DND-41 (cell line): ENCODE measurements at regions not wholly inside any gene's neighbourhood (a gene's known extent, or its start where the extent isn't known, plus 50 kb on each side); places are given as distances from the start of the nearest gene placed in this dataset.
A peak's percentile ranks its signal among the peaks of the same experiment; 100 is the strongest.

Experiments used
- ATAC-seq: fragments of 200-7000 bp; cut with Tn5 transposase; 3 replicates; pipeline ENCODE4 v1.9.1; 2021; ENCODE audit warnings: low read depth; ENCODE audit not compliant: insufficient read depth
- DNase-seq: peaks from one replicate; pipeline ENCODE4 v3.0.0-alpha.2; 2020
- H2AFZ ChIP-seq: 2 replicates; pipeline ENCODE4 v1.6.0; 2012; ENCODE audit warnings: low read depth, low read length
- H3K27ac ChIP-seq: 2 replicates; pipeline ENCODE4 v1.5.1; 2012; ENCODE audit warnings: low read length, inconsistent platforms
- H3K27me3 ChIP-seq: fragments of 200-600 bp; sonication (generic); 2 replicates; pipeline ENCODE4 v1.6.0; 2012; ENCODE audit warnings: low read length, mild to moderate bottlenecking, inconsistent platforms; ENCODE audit not compliant: insufficient read depth, poor library complexity
- H3K36me3 ChIP-seq: 2 replicates; pipeline ENCODE4 v1.5.1; 2012; ENCODE audit warnings: low read length, inconsistent platforms; ENCODE audit not compliant: insufficient read depth
- H3K4me1 ChIP-seq: 2 replicates; pipeline ENCODE4 v1.5.1; 2012; ENCODE audit warnings: mild to moderate bottlenecking, low read length; ENCODE audit not compliant: insufficient read depth
- H3K4me2 ChIP-seq: 2 replicates; pipeline ENCODE4 v1.6.0; 2012; ENCODE audit warnings: mild to moderate bottlenecking, moderate library complexity, low read length, inconsistent platforms; ENCODE audit not compliant: insufficient read depth
- H3K4me3 ChIP-seq, 2 experiments: fragments of 200-600 bp in 1 of 2; shearing (Covaris generic) in 1 of 2; 2 replicates each; pipeline ENCODE4 v1.5.1; 2012 to 2016; ENCODE audit warnings: inconsistent platforms in 2 of 2, low read length in 2 of 2, mild to moderate bottlenecking in 2 of 2, low read depth in 1 of 2, moderate library complexity in 1 of 2
- H3K79me2 ChIP-seq: 2 replicates; pipeline ENCODE4 v1.6.0; 2012; ENCODE audit warnings: low read length, inconsistent platforms; ENCODE audit not compliant: insufficient read depth
- H3K9ac ChIP-seq: 2 replicates; pipeline ENCODE4 v1.6.0; 2012; ENCODE audit warnings: low read depth, mild to moderate bottlenecking, inconsistent platforms, low read length, moderate library complexity
- H3K9me3 ChIP-seq: 2 replicates; pipeline ENCODE4 v1.5.1; 2012; ENCODE audit warnings: low read length, moderate library complexity, mild to moderate bottlenecking, inconsistent platforms; ENCODE audit not compliant: insufficient read depth, severe bottlenecking
- H4K20me1 ChIP-seq: 2 replicates; pipeline ENCODE4 v1.6.0; 2012; ENCODE audit warnings: low read length; ENCODE audit not compliant: insufficient read depth
- EZH2 ChIP-seq: IDR thresholded peaks from 3 replicates; pipeline ENCODE4 v1.6.1; 2012; ENCODE audit warnings: borderline replicate concordance, low read depth, mild to moderate bottlenecking, moderate library complexity, low read length, inconsistent platforms; ENCODE audit not compliant: severe bottlenecking
- TF ChIP-seq, protein P1 (sequence below): IDR thresholded peaks from 2 replicates; pipeline ENCODE4 v1.5.1; 2012; ENCODE audit warnings: borderline replicate concordance, low read length, moderate library complexity, mild to moderate bottlenecking; ENCODE audit not compliant: poor library complexity, severe bottlenecking; ENCODE audit errors: extremely low read depth

DNA sequence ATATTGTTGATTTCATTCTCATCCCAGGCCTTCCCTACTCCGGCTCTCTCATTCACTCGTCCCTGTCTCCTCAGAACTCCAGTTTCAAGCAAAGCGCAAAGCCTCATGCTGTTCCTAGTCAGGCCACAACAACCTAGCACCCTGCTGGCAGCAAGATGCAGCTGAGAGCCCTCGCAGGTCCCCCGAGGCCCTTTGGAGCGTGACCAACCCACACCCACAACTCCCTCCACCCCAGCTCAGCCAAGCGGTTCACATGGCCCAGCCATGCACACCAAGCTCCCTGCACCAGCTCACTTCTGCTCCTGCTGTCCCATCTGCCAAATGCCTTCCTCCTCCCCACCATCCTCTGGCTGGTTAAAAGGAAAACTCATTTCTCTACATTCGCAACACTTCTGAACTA, 195.8 kb downstream of the IRX5 start:
- Histone ChIP-seq H2AFZ (no peak overlapping the region), H3K9me3 (no peaks in the 10 kb centered on the region), H3K36me3 (no peaks in the 10 kb centered on the region), H3K4me2 (no peak overlapping the region), H3K4me1 (no peaks in the 10 kb centered on the region), H3K27ac (no peak overlapping the region), H3K9ac (no peak overlapping the region), H3K4me3 (no peak overlapping the region), H3K79me2 (no peaks in the 10 kb centered on the region), H4K20me1 (no peaks in the 10 kb centered on the region), H3K27me3 (no peaks in the 10 kb centered on the region)
- DNase-seq = peak; percentile 20
- no peak for TF ChIP-seq EZH2
- TF ChIP-seq, protein P1, sequence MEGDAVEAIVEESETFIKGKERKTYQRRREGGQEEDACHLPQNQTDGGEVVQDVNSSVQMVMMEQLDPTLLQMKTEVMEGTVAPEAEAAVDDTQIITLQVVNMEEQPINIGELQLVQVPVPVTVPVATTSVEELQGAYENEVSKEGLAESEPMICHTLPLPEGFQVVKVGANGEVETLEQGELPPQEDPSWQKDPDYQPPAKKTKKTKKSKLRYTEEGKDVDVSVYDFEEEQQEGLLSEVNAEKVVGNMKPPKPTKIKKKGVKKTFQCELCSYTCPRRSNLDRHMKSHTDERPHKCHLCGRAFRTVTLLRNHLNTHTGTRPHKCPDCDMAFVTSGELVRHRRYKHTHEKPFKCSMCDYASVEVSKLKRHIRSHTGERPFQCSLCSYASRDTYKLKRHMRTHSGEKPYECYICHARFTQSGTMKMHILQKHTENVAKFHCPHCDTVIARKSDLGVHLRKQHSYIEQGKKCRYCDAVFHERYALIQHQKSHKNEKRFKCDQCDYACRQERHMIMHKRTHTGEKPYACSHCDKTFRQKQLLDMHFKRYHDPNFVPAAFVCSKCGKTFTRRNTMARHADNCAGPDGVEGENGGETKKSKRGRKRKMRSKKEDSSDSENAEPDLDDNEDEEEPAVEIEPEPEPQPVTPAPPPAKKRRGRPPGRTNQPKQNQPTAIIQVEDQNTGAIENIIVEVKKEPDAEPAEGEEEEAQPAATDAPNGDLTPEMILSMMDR = no peak
- ATAC-seq = 0 out of 3 replicates have a peak, but pooled peaks have one; percentile 29

DNA sequence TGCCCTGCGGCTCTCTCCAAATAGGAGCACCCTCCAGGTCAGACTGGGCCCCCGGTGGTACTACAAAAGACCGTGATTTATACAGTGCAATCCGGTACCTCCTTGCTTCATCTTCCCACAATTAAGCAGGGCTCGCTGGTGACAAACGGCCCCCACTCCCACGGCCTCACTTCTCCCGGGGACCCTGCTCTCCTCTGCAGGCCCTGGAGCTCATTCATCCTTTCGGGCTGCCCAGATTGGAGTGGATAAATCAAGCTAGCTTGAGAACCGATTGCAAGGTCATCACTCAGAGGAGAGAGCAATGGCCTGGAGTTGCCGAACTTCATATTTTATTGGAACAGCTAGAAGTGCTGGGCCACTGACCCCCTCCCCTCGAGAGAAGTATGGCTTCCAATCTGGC, 193.5 kb upstream of the IRX6 start:
- DNase-seq (no peak), ATAC-seq (no peak)
- H3K27me3 ChIP-seq = no peaks in the 10 kb centered on the region
- no peak overlapping the region for H3K4me2 ChIP-seq
- no peaks in the 10 kb centered on the region for H4K20me1 ChIP-seq
- H3K36me3 ChIP-seq = no peaks in the 10 kb centered on the region
- no peaks in the 10 kb centered on the region for H3K79me2 ChIP-seq
- H3K4me1 ChIP-seq = no peaks in the 10 kb centered on the region
- no peak overlapping the region for H3K27ac ChIP-seq
- H2AFZ ChIP-seq = no peak overlapping the region
- no peak for TF ChIP-seq EZH2
- TF ChIP-seq, protein P1 = no peak
- no peaks in the 10 kb centered on the region for H3K9me3 ChIP-seq
- no peak overlapping the region for H3K9ac ChIP-seq
- no peak overlapping the region for H3K4me3 ChIP-seq

DNA sequence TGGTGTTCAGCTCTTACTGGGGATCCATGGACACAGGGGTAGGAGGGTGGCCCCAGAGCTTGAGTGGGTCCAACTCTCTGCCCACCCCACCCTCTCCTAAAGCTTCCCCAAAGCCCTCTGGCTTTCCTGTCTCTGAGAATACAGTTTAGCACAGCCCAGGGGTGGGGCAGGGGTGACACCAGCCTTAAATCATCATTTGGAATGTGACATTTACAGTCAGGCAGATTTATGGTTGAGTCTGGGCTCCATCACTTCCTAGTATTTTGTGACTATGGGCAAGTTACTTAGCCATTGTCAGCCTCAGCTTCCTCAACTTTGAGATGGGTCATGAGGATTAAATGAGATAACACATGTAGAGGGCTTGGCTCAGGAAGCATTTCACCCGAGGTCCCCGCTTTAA, 193.1 kb upstream of the IRX6 start:
- no peak overlapping the region for H2AFZ ChIP-seq
- no peaks in the 10 kb centered on the region for H4K20me1 ChIP-seq
- TF ChIP-seq, protein P1 = no peak
- TF ChIP-seq EZH2 = no peak
- H3K27ac ChIP-seq = no peak overlapping the region
- no peak overlapping the region for H3K9ac ChIP-seq
- no peak overlapping the region for H3K4me3 ChIP-seq
- DNase-seq = no peak
- no peaks in the 10 kb centered on the region for H3K4me1 ChIP-seq
- no peaks in the 10 kb centered on the region for H3K79me2 ChIP-seq
- H3K4me2 ChIP-seq = no peak overlapping the region
- H3K36me3 ChIP-seq = no peaks in the 10 kb centered on the region
- no peak for ATAC-seq
- H3K9me3 ChIP-seq = no peaks in the 10 kb centered on the region
- H3K27me3 ChIP-seq = no peaks in the 10 kb centered on the region

DNA sequence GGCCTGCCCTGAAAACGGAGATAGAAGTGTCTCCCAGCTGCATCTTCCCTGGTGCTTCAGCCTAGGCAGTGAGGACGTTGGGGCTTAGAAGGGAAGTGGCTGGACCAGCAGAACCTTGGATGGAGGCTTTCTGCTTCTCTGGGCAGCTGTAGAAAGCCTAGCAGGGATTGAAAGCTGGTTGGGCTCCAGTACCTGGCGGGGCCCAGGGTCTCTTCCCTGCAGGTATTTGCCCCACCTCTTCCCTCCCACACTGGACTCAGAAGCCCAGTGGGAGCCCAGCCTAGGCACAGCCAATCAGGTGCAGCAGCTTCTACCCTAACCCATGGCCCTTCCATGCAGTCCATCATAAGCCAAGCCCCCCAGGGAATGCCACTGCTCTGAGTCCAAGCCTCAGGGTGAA, 190.3 kb upstream of the IRX6 start:
- no peak overlapping the region for H3K27ac ChIP-seq
- no peak overlapping the region for H3K4me3 ChIP-seq
- TF ChIP-seq, protein P1 = no peak
- no peak for TF ChIP-seq EZH2
- no peak overlapping the region for H3K9ac ChIP-seq
- ATAC-seq = no peak
- no peaks in the 10 kb centered on the region for H3K36me3 ChIP-seq
- DNase-seq = no peak
- H3K4me1 ChIP-seq = no peaks in the 10 kb centered on the region
- H3K9me3 ChIP-seq = no peaks in the 10 kb centered on the region
- H3K27me3 ChIP-seq = no peaks in the 10 kb centered on the region
- H4K20me1 ChIP-seq = no peaks in the 10 kb centered on the region
- H3K79me2 ChIP-seq = no peaks in the 10 kb centered on the region
- H2AFZ ChIP-seq = no peak overlapping the region
- no peak overlapping the region for H3K4me2 ChIP-seq
